AG09319 (cell line): ENCODE measurements at regions not wholly inside any gene's neighbourhood (a gene's known extent, or its start where the extent isn't known, plus 50 kb on each side); places are given as distances from the start of the nearest gene placed in this dataset.
"Not testable (repeated sequence)": the region's sequence is repeated elsewhere in the genome, so short reads cannot be mapped to it uniquely, and the experiment has no call there.

ENCODE experiments used
- DNase-seq: peaks from one replicate; pipeline ENCODE4 v3.0.0-alpha.2; 2010; ENCODE audit warnings: low read depth; ENCODE audit errors: extremely low read depth
- CTCF ChIP-seq: IDR thresholded peaks from 2 replicates; pipeline ENCODE4 v1.5.1; 2011; ENCODE audit warnings: low read depth, mild to moderate bottlenecking, inconsistent platforms, low read length, moderate library complexity

GRCh38 chr6:164640956-164641355 lies 668.4 kb downstream of the C6orf118 start:
- TF ChIP-seq CTCF = no peak
- DNase-seq = no peak

GRCh38 chr6:164628302-164628931 lies 681.0 kb downstream of the C6orf118 start:
- no peak for DNase-seq
- TF ChIP-seq CTCF = no peak

- no peak for TF ChIP-seq CTCF
Observed at GRCh38 chr6:164616917-164617524, 692.4 kb downstream of the C6orf118 start.

GRCh38 chr6:164612751-164613150 lies 696.7 kb downstream of the C6orf118 start:
- no peak for DNase-seq
- TF ChIP-seq CTCF = no peak

More at GRCh38 chr6:164616917-164617524, 692.4 kb downstream of the C6orf118 start:
- no peak for DNase-seq

GRCh38 chr6:164610859-164611258 lies 698.5 kb downstream of the C6orf118 start:
- not testable (repeated sequence) for DNase-seq

GRCh38 chr6:164602415-164602814 lies 707.0 kb downstream of the C6orf118 start:
- not testable (repeated sequence) for DNase-seq

- no peak for TF ChIP-seq CTCF
- no peak for DNase-seq
Observed at GRCh38 chr6:164581563-164581962, 727.8 kb downstream of the C6orf118 start.

- no peak for DNase-seq
- no peak for TF ChIP-seq CTCF
Observed at GRCh38 chr6:164579035-164579434, 730.4 kb downstream of the C6orf118 start.
